SK-N-SH (cell line): ENCODE measurements at regions not wholly inside any gene's neighbourhood (a gene's known extent, or its start where the extent isn't known, plus 50 kb on each side); places are given as distances from the start of the nearest gene placed in this dataset.
A peak's percentile ranks its signal among the peaks of the same experiment; 100 is the strongest.

Source experiments
- CTCF ChIA-PET: fragments of 300-600, 350-600 bp; formaldehyde crosslinking; extraction: SDS; loops from one replicate; lab custom pipeline; 2021; lab: Yijun Ruan, JAX
- POLR2A ChIA-PET: fragments of 350-600 bp; sonication (Branson Sonifier 250); formaldehyde crosslinking; extraction: SDS; loops from one replicate; lab custom pipeline; 2020; ENCODE audit warnings: antibody characterized with exemption, inconsistent platforms; lab: Yijun Ruan, JAX
- DNase-seq: peaks from one replicate; pipeline ENCODE4 v3.0.0; 2012
- H2AFZ ChIP-seq: fragments of 200-600 bp; sonication (generic); 2 replicates; pipeline ENCODE4 v1.8.1; 2016; ENCODE audit warnings: antibody characterized with exemption, mild to moderate bottlenecking, low read depth
- H3F3A ChIP-seq: fragments of 200-600 bp; sonication (generic); replicated peaks from 2 replicates; pipeline ENCODE3; 2016; ENCODE audit warnings: antibody characterized with exemption, mild to moderate bottlenecking; ENCODE audit not compliant: insufficient read depth
- H3K27ac ChIP-seq, 2 experiments: fragments of 200-500 bp in 1 of 2; fragments of 200-600 bp in 1 of 2; sonication (Bioruptor generic) in 1 of 2; sonication (generic), shearing (Covaris generic) in 1 of 2; 2 replicates each; pipeline versions ENCODE4 v1.5.1 to v1.6.1; 2014 to 2016; ENCODE audit warnings: low read depth in 2 of 2, inconsistent platforms in 1 of 2, low read length in 1 of 2, mild to moderate bottlenecking in 1 of 2, mixed read lengths in 1 of 2
- H3K27me3 ChIP-seq: fragments of 200-600 bp; sonication (generic), shearing (Covaris generic); 2 replicates; pipeline ENCODE4 v1.6.1; 2016; ENCODE audit warnings: mixed run types; ENCODE audit not compliant: insufficient read depth
- H3K36me3 ChIP-seq, 2 experiments: fragments of 200-500 bp in 1 of 2; fragments of 200-600 bp in 1 of 2; sonication (Bioruptor generic) in 1 of 2; sonication (generic) in 1 of 2; replicated peaks in 1 of 2; 2 replicates each; pipeline versions ENCODE3 to v1.5.1; 2014 to 2016; ENCODE audit warnings: low read length in 1 of 2, mild to moderate bottlenecking in 1 of 2; ENCODE audit not compliant: insufficient read depth in 2 of 2, control insufficient read depth in 1 of 2
- H3K4me1 ChIP-seq, 2 experiments: fragments of 200-500 bp in 1 of 2; fragments of 200-600 bp in 1 of 2; sonication (Bioruptor generic) in 1 of 2; sonication (generic), shearing (Covaris generic) in 1 of 2; 2 replicates each; pipeline versions ENCODE4 v1.5.1 to v1.6.1; 2014 to 2016; ENCODE audit warnings: low read depth in 1 of 2, low read length in 1 of 2, mixed run types in 1 of 2; ENCODE audit not compliant: insufficient read depth in 2 of 2, control insufficient read depth in 1 of 2
- H3K4me2 ChIP-seq: fragments of 200-600 bp; sonication (generic), shearing (Covaris generic); 2 replicates; pipeline ENCODE4 v1.6.1; 2017; ENCODE audit warnings: mixed run types
- H3K4me3 ChIP-seq, 2 experiments: fragments of 200-500 bp in 1 of 2; fragments of 200-600 bp in 1 of 2; sonication (Bioruptor generic) in 1 of 2; sonication (generic), shearing (Covaris generic) in 1 of 2; 2 replicates each; pipeline versions ENCODE4 v1.5.1 to v1.8.1; 2014 to 2016; ENCODE audit warnings: low read depth in 2 of 2, inconsistent platforms in 1 of 2, low read length in 1 of 2, mild to moderate bottlenecking in 1 of 2, mixed read lengths in 1 of 2, moderate library complexity in 1 of 2
- H3K79me2 ChIP-seq: fragments of 200-600 bp; sonication (generic); 2 replicates; pipeline ENCODE4 v1.8.1; 2017; ENCODE audit warnings: mild to moderate bottlenecking; ENCODE audit not compliant: insufficient read depth
- H3K9ac ChIP-seq: fragments of 200-600 bp; sonication (generic); 2 replicates; pipeline ENCODE4 v1.6.1; 2017; ENCODE audit warnings: mixed run types
- H3K9me2 ChIP-seq: fragments of 200-600 bp; sonication (generic); 2 replicates; pipeline ENCODE4 v1.6.1; 2017; ENCODE audit warnings: mixed run types
- H3K9me3 ChIP-seq: fragments of 200-600 bp; sonication (generic); 2 replicates; pipeline ENCODE4 v1.6.1; 2017; ENCODE audit warnings: mixed run types, mild to moderate bottlenecking, moderate library complexity
- H4K20me1 ChIP-seq: fragments of 200-600 bp; sonication (generic); 2 replicates; pipeline ENCODE4 v1.6.1; 2017; ENCODE audit warnings: mild to moderate bottlenecking, mixed run types; ENCODE audit not compliant: insufficient read depth
- CTCF ChIP-seq: fragments of 200-600 bp; sonication (generic); IDR thresholded peaks from 2 replicates; pipeline ENCODE4 v1.6.1; 2017; ENCODE audit warnings: antibody characterized with exemption, mild to moderate bottlenecking, moderate library complexity
- ELF1 ChIP-seq: IDR thresholded peaks from 2 replicates; pipeline ENCODE4 v1.4.0; 2012
- EP300 ChIP-seq, 2 experiments: IDR thresholded peaks; 2 replicates each; pipeline versions ENCODE4 v1.4.0 to v1.6.1; 2012; ENCODE audit warnings: borderline replicate concordance in 1 of 2, low read depth in 1 of 2, low read length in 1 of 2
- FOSL2 ChIP-seq: IDR thresholded peaks from 2 replicates; pipeline ENCODE4 v1.4.0; 2012; ENCODE audit warnings: low read depth, mild to moderate bottlenecking, moderate library complexity, borderline replicate concordance
- FOXM1 ChIP-seq: IDR thresholded peaks from 2 replicates; pipeline ENCODE4 v1.4.0; 2012; ENCODE audit warnings: low read depth, mild to moderate bottlenecking
- JUND ChIP-seq: IDR thresholded peaks from 2 replicates; pipeline ENCODE4 v1.4.0; 2012
- MEF2A ChIP-seq: IDR thresholded peaks from 2 replicates; pipeline ENCODE4 v1.4.0; 2012; ENCODE audit warnings: low read depth, borderline replicate concordance
- NFIC ChIP-seq: IDR thresholded peaks from 2 replicates; pipeline ENCODE4 v1.4.0; 2012; ENCODE audit warnings: borderline replicate concordance
- PBX3 ChIP-seq: IDR thresholded peaks from 2 replicates; pipeline ENCODE4; 2012
- RCOR1 ChIP-seq: fragments of 150-350 bp; IDR thresholded peaks from 2 replicates; pipeline ENCODE4 v1.6.1; 2017; ENCODE audit warnings: antibody characterized with exemption, low read length
- RXRA ChIP-seq: IDR thresholded peaks from 2 replicates; pipeline ENCODE4 v1.4.0; 2012; ENCODE audit warnings: low read depth, mild to moderate bottlenecking, borderline replicate concordance
- TCF12 ChIP-seq: IDR thresholded peaks from 2 replicates; pipeline ENCODE4 v1.4.0; 2012
- TEAD4 ChIP-seq: IDR thresholded peaks from 2 replicates; pipeline ENCODE4 v1.4.0; 2012; ENCODE audit warnings: mild to moderate bottlenecking, borderline replicate concordance; ENCODE audit not compliant: insufficient read depth
- YY1 ChIP-seq: IDR thresholded peaks from 2 replicates; pipeline ENCODE4 v1.4.0; 2012; ENCODE audit warnings: low read depth, mild to moderate bottlenecking
- ZBTB33 ChIP-seq: IDR thresholded peaks from 2 replicates; pipeline ENCODE4 v1.4.0; 2012; ENCODE audit warnings: low read depth, borderline replicate concordance
- WGBS: methylation state at CpG from one replicate; pipeline ENCODE4 v1.1.6; 2017; ENCODE audit warnings: low lambda C conversion rate; 5-methylcytosine and 5-hydroxymethylcytosine counted together

- Histone ChIP-seq H3K4me3 (no peak overlapping the region), H4K20me1 (no peaks in the 10 kb centered on the region), H3K9me3 (peaks cover 6% of the 10 kb centered on the region; the same call in 1 of the 2 replicates), H3K4me1 (no peaks in the 10 kb centered on the region; a peak in 1 of 4 replicates), H3K36me3 (no peaks in the 10 kb centered on the region), H3F3A (peaks cover 36% of the 10 kb centered on the region), H3K9me2 (no peaks in the 10 kb centered on the region), H3K27me3 (no peaks in the 10 kb centered on the region), H3K9ac (no peak overlapping the region; the same call in 1 of the 2 replicates), H3K4me2 (0 out of 2 replicates have a peak overlapping the region, but pooled peaks have one; percentile 0), H2AFZ (no peak overlapping the region), H3K79me2 (no peaks in the 10 kb centered on the region), H3K27ac (peak overlapping the region; percentile 71 to 91; a peak in 3 of 4 replicates)
- WGBS = 24% methylated on average over 4 of the region's 4 CpGs
- CTCF ChIA-PET = interaction anchor here (1.5 kb wide), 1 partner anchor 789 kb away, joined by 6 read pairs; no protein-coding TSS in a partner anchor
- TF ChIP-seq MEF2A = peak; percentile 33; the same call in 1 of the 2 replicates
- TF ChIP-seq FOXM1 = peak; percentile 50; the same call in 1 of the 2 replicates
- 0 out of 2 replicates have a peak, but pooled peaks have one; percentile 26 for TF ChIP-seq ZBTB33
- peak; percentile 55 for TF ChIP-seq NFIC
- no peak for TF ChIP-seq CTCF
- TF ChIP-seq FOSL2 = peak; percentile 74
- no peak for TF ChIP-seq ELF1
- peak; percentile 88 for TF ChIP-seq PBX3
- no peak for TF ChIP-seq RCOR1
- no peak for TF ChIP-seq YY1
- TF ChIP-seq TCF12 = peak; percentile 67
- peak; percentile 77 for TF ChIP-seq JUND
- peak in 1 of 2 experiments; percentile 74; a peak in 2 of 4 replicates for TF ChIP-seq EP300 (IDR thresholded peaks at IDR 0.05; ENCODE audit: borderline replicate concordance in 1 of 2, low read depth in 1 of 2, low read length in 1 of 2)
- TF ChIP-seq RXRA = peak; percentile 40; the same call in 1 of the 2 replicates
- TF ChIP-seq TEAD4 = peak; percentile 81; the same call in 1 of the 2 replicates
- POLR2A ChIA-PET = no interaction called here
- DNase-seq = no peak
Observed at GRCh38 chr1:238653693-238654321, 732.6 kb upstream of the CHRM3 start.
